H9 (cell line): ENCODE measurements at regions not wholly inside any gene's neighbourhood (a gene's known extent, or its start where the extent isn't known, plus 50 kb on each side); places are given as distances from the start of the nearest gene placed in this dataset.
"Not testable (repeated sequence)": the region's sequence is repeated elsewhere in the genome, so short reads cannot be mapped to it uniquely, and the experiment has no call there.

Experiments used
- DNase-seq: peaks from one replicate; pipeline ENCODE4 v3.0.0-alpha.2; 2017
- H2AFZ ChIP-seq: one replicate; pipeline ENCODE4 v1.6.1; 2013; ENCODE audit warnings: mild to moderate bottlenecking, low read length, control low read depth, moderate library complexity
- H2AK5ac ChIP-seq: 2 replicates; pipeline ENCODE4 v1.6.1; 2013; ENCODE audit warnings: low read length, control low read depth, mixed read lengths; ENCODE audit not compliant: insufficient read length
- H2BK120ac ChIP-seq: one replicate; pipeline ENCODE4 v1.6.1; 2013; ENCODE audit warnings: low read depth, mild to moderate bottlenecking, low read length, control low read depth, inconsistent platforms; ENCODE audit not compliant: poor library complexity, severe bottlenecking
- H2BK12ac ChIP-seq: 2 replicates; pipeline ENCODE4 v1.6.1; 2013; ENCODE audit warnings: low read length, control low read depth, mixed read lengths, low read depth; ENCODE audit not compliant: insufficient read length
- H2BK15ac ChIP-seq: 2 replicates; pipeline ENCODE4 v1.6.1; 2013; ENCODE audit warnings: low read depth, low read length, control low read depth
- H2BK20ac ChIP-seq: one replicate; pipeline ENCODE4 v1.6.1; 2013; ENCODE audit warnings: low read depth, mild to moderate bottlenecking, low read length, control low read depth, inconsistent platforms; ENCODE audit not compliant: poor library complexity, severe bottlenecking
- H2BK5ac ChIP-seq: 2 replicates; pipeline ENCODE4 v1.6.1; 2013; ENCODE audit warnings: low read length, control low read depth, mixed read lengths; ENCODE audit not compliant: insufficient read length
- H3K14ac ChIP-seq: 2 replicates; pipeline ENCODE4 v1.6.1; 2013; ENCODE audit warnings: low read length, control low read depth; ENCODE audit not compliant: insufficient read depth
- H3K18ac ChIP-seq: 2 replicates; pipeline ENCODE4 v1.6.1; 2013; ENCODE audit warnings: low read depth, mild to moderate bottlenecking, mixed read lengths, low read length, control low read depth; ENCODE audit not compliant: insufficient read length
- H3K23ac ChIP-seq: 2 replicates; pipeline ENCODE4 v1.6.1; 2013; ENCODE audit warnings: low read length, control low read depth, mixed read lengths, low read depth; ENCODE audit not compliant: insufficient read length
- H3K23me2 ChIP-seq: 2 replicates; pipeline ENCODE4 v1.6.1; 2013; ENCODE audit warnings: low read depth, mild to moderate bottlenecking, mixed read lengths, low read length, control low read depth; ENCODE audit not compliant: insufficient read length, poor library complexity, severe bottlenecking
- H3K27ac ChIP-seq: 2 replicates; pipeline ENCODE4 v1.5.1; 2013; ENCODE audit warnings: low read length, control low read depth, mixed read lengths, low read depth; ENCODE audit not compliant: insufficient read length
- H3K27me3 ChIP-seq: 2 replicates; pipeline ENCODE4 v1.6.1; 2013; ENCODE audit warnings: low read length, control low read depth, inconsistent platforms; ENCODE audit not compliant: insufficient read depth
- H3K4ac ChIP-seq: 2 replicates; pipeline ENCODE4 v1.6.1; 2013; ENCODE audit warnings: low read depth, mild to moderate bottlenecking, control low read depth, inconsistent platforms, low read length, moderate library complexity
- H3K4me1 ChIP-seq: 2 replicates; pipeline ENCODE4 v1.6.1; 2013; ENCODE audit warnings: low read length, control low read depth, inconsistent platforms; ENCODE audit not compliant: insufficient read depth
- H3K4me2 ChIP-seq: 2 replicates; pipeline ENCODE4 v1.6.1; 2013; ENCODE audit warnings: low read length, control low read depth, mixed read lengths; ENCODE audit not compliant: insufficient read length, insufficient read depth
- H3K56ac ChIP-seq: 2 replicates; pipeline ENCODE4 v1.6.1; 2013; ENCODE audit warnings: low read depth, mild to moderate bottlenecking, mixed read lengths, low read length, control low read depth; ENCODE audit not compliant: insufficient read length
- H3K79me1 ChIP-seq: 2 replicates; pipeline ENCODE4 v1.6.1; 2013; ENCODE audit warnings: low read depth, mild to moderate bottlenecking, moderate library complexity, low read length, control low read depth, inconsistent platforms; ENCODE audit not compliant: insufficient read depth, poor library complexity, severe bottlenecking
- H3K79me2 ChIP-seq: 2 replicates; pipeline ENCODE4 v1.6.1; 2013; ENCODE audit warnings: low read length, control low read depth, inconsistent platforms; ENCODE audit not compliant: insufficient read depth
- H3K9ac ChIP-seq: 2 replicates; pipeline ENCODE4 v1.6.1; 2013; ENCODE audit warnings: low read length, control low read depth, mixed read lengths; ENCODE audit not compliant: insufficient read length; ENCODE audit errors: extremely low read depth
- H3K9me3 ChIP-seq: one replicate; pipeline ENCODE4 v1.6.1; 2013; ENCODE audit warnings: low read depth, low read length, inconsistent platforms; ENCODE audit not compliant: control insufficient read depth
- H3T11ph ChIP-seq: one replicate; pipeline ENCODE4 v1.6.1; 2013; ENCODE audit warnings: mild to moderate bottlenecking, low read length, control low read depth, inconsistent platforms
- H4K20me1 ChIP-seq: one replicate; pipeline ENCODE4 v1.6.1; 2013; ENCODE audit not compliant: control insufficient read depth, insufficient read length, insufficient read depth
- H4K5ac ChIP-seq: 2 replicates; pipeline ENCODE4 v1.6.1; 2013; ENCODE audit warnings: low read depth, mild to moderate bottlenecking, mixed read lengths, low read length, control low read depth; ENCODE audit not compliant: insufficient read length
- H4K8ac ChIP-seq: replicated peaks from 2 replicates; pipeline ENCODE4 v1.6.1; 2013; ENCODE audit warnings: low read length, control low read depth, mixed read lengths, low read depth; ENCODE audit not compliant: insufficient read length
- H4K91ac ChIP-seq: 2 replicates; pipeline ENCODE4 v1.6.1; 2013; ENCODE audit warnings: low read depth, mild to moderate bottlenecking, moderate library complexity, mixed read lengths, low read length, control low read depth; ENCODE audit not compliant: insufficient read length
- H3K27ac Mint-ChIP-seq, 3 experiments: 2 replicates in 2 of 3; 3 replicates in 1 of 3; pipeline ENCODE4 v1.8.0; 2020 to 2021; ENCODE audit warnings: mixed read lengths in 3 of 3, mild to moderate bottlenecking in 1 of 3, moderate library complexity in 1 of 3
- H3K27me3 Mint-ChIP-seq: 2 replicates; pipeline ENCODE4 v1.8.0; 2021; ENCODE audit warnings: low read depth, mild to moderate bottlenecking, moderate library complexity, mixed read lengths
- H3K36me3 Mint-ChIP-seq, 3 experiments: 2 replicates in 2 of 3; 3 replicates in 1 of 3; pipeline ENCODE4 v1.8.0; 2020 to 2021; ENCODE audit warnings: low read depth in 3 of 3, mixed read lengths in 3 of 3; ENCODE audit not compliant: insufficient read depth in 1 of 3
- H3K4me1 Mint-ChIP-seq, 2 experiments: 2 replicates each; pipeline ENCODE4 v1.8.0; 2020; ENCODE audit warnings: mixed read lengths in 2 of 2
- H3K4me3 Mint-ChIP-seq, 2 experiments: 2 replicates in 1 of 2; 3 replicates in 1 of 2; pipeline ENCODE4 v1.8.0; 2020 to 2021; ENCODE audit warnings: mild to moderate bottlenecking in 2 of 2, mixed read lengths in 2 of 2, moderate library complexity in 1 of 2
- H3K9me3 Mint-ChIP-seq, 2 experiments: 2 replicates in 1 of 2; 3 replicates in 1 of 2; pipeline ENCODE4 v1.8.0; 2020; ENCODE audit warnings: mild to moderate bottlenecking in 2 of 2, mixed read lengths in 2 of 2, moderate library complexity in 1 of 2
- CTCF ChIP-seq: fragments of 200-600 bp; sonication (generic); conservative IDR thresholded peaks from 3 replicates; pipeline ENCODE4 v1.8.0; 2021; ENCODE audit warnings: antibody characterized with exemption, mild to moderate bottlenecking
- WGBS: extraction: QIAGEN DNeasy Blood & Tissue Kit; methylation state at CpG from one replicate; pipeline ENCODE4 v1.1.7; 2013; ENCODE audit warnings: missing lambda C conversion rate, low lambda C conversion rate, mixed read lengths; ENCODE audit not compliant: insufficient read length; ENCODE audit errors: extremely low coverage; 5-methylcytosine and 5-hydroxymethylcytosine counted together

GRCh38 chr6:81098109-81098814 is 654.2 kb downstream of the TENT5A start:
- WGBS, result no CpG with 5 or more reads among the region's 20 CpGs
- no peak for TF ChIP-seq CTCF

GRCh38 chr6:81096464-81096863 is 656.0 kb downstream of the TENT5A start:
- H3K27ac Mint-ChIP-seq, H3T11ph ChIP-seq, H3K23me2 ChIP-seq, H3K4ac ChIP-seq, H4K8ac ChIP-seq, H3K56ac ChIP-seq, H3K18ac ChIP-seq, H3K4me1 ChIP-seq, H3K27me3 Mint-ChIP-seq, DNase-seq, H3K14ac ChIP-seq, H2BK120ac ChIP-seq, H2BK15ac ChIP-seq, H4K20me1 ChIP-seq, H3K36me3 Mint-ChIP-seq, H3K9ac ChIP-seq, H2AFZ ChIP-seq, H2AK5ac ChIP-seq, H3K79me1 ChIP-seq, H3K9me3 ChIP-seq, H3K4me1 Mint-ChIP-seq, H2BK5ac ChIP-seq, H2BK12ac ChIP-seq, H4K5ac ChIP-seq, H3K4me2 ChIP-seq, H3K4me3 Mint-ChIP-seq, H2BK20ac ChIP-seq, H3K79me2 ChIP-seq, H3K27ac ChIP-seq, H3K27me3 ChIP-seq, H4K91ac ChIP-seq, H3K23ac ChIP-seq: not testable (repeated sequence)
- WGBS, result no CpG with 5 or more reads among the region's 6 CpGs
- H3K9me3 Mint-ChIP-seq, result peaks cover 0 to 11% of the 10 kb centered on the region in 2 experiments; a peak in 4 of 5 replicates

More at GRCh38 chr6:81098109-81098814, 654.2 kb downstream of the TENT5A start:
- H4K20me1 ChIP-seq, result no peaks in the 10 kb centered on the region
- H4K5ac ChIP-seq, result no peak overlapping the region
- H3K56ac ChIP-seq, result no peak overlapping the region
- no peaks in the 10 kb centered on the region for H3K9me3 ChIP-seq
- H3K14ac ChIP-seq, result no peak overlapping the region
- no peak overlapping the region for H2AFZ ChIP-seq
- no peaks in the 10 kb centered on the region for H3K27me3 ChIP-seq
- no peak overlapping the region for H3K27ac ChIP-seq
- Mint-ChIP-seq H3K9me3 (peaks cover 0 to 11% of the 10 kb centered on the region in 2 experiments; a peak in 4 of 5 replicates), H3K4me1 (peaks cover 5% of the 10 kb centered on the region in 2 experiments), H3K27ac (no peak overlapping the region), H3K27me3 (no peaks in the 10 kb centered on the region), H3K36me3 (peaks cover 0 to 7% (median 2%) of the 10 kb centered on the region in 3 experiments; a peak in 1 of 7 replicates), H3K4me3 (no peak overlapping the region)
- no peak overlapping the region for H3K9ac ChIP-seq
- no peak overlapping the region for H3K23ac ChIP-seq
- H2BK120ac ChIP-seq, result no peak overlapping the region
- no peak overlapping the region for H4K8ac ChIP-seq
- no peak overlapping the region for H3T11ph ChIP-seq
- H2BK15ac ChIP-seq, result no peak overlapping the region
- H3K79me2 ChIP-seq, result no peaks in the 10 kb centered on the region
- H2AK5ac ChIP-seq, result no peak overlapping the region
- H3K4ac ChIP-seq, result no peak overlapping the region
- H3K4me2 ChIP-seq, result no peak overlapping the region
- no peak overlapping the region for H2BK20ac ChIP-seq
- H3K79me1 ChIP-seq, result no peaks in the 10 kb centered on the region
- DNase-seq, result no peak
- H4K91ac ChIP-seq, result no peak overlapping the region
- no peaks in the 10 kb centered on the region for H3K4me1 ChIP-seq
- no peaks in the 10 kb centered on the region for H3K23me2 ChIP-seq
- H2BK12ac ChIP-seq, result no peak overlapping the region
- H2BK5ac ChIP-seq, result no peak overlapping the region
- no peak overlapping the region for H3K18ac ChIP-seq
